ENCODE measurements at regions not wholly inside any gene's neighbourhood (a gene's known extent, or its start where the extent isn't known, plus 50 kb on each side); places are given as distances from the start of the nearest gene placed in this dataset.

DNA sequence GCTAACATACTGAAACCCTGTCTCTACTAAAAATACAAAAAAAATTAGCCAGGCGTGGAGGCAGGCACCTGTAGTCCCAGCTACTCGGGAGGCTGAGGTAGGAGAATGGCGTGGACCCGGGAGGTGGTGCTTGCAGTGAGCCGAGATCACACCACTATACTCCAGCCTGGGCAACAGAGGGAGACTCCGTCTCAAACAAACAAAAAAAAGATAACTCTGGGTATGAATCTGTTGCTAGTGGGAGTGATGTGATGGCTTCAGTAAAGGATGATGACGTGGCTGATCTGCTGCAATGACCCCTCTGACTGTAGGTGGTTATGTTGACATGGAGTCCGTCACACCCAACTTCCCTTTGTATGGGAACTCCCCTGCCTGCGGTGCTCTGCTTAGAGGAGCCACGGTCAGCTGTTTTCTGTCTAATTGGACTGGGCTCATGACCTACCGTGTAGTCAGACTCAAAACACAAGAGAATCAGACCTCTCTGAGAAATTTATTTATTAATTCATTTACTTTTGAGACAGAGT is 59.1 kb upstream of the MED13L start:
- no peak overlapping the region for H3K4me3 ChIP-seq

GRCh38 chr12:116337312-116337711 is 59.8 kb upstream of the MED13L start:
- Histone ChIP-seq H2AFZ (no peak overlapping the region), H3K4me3 (no peak overlapping the region), H3K4me1 (ENCODE audit: insufficient read depth) (no peaks in the 10 kb centered on the region), H4K20me1 (ENCODE audit: insufficient read depth, poor library complexity, severe bottlenecking) (no peaks in the 10 kb centered on the region), H3K36me3 (replicated peaks; ENCODE audit: insufficient read depth, low read depth) (no peaks in the 10 kb centered on the region), H3K27ac (no peak overlapping the region), H3K9me2 (replicated peaks; ENCODE audit: insufficient read depth) (no peaks in the 10 kb centered on the region), H3K27me3 (no peaks in the 10 kb centered on the region), H3K4me2 (no peak overlapping the region), H3K9me3 (ENCODE audit: low read depth) (no peaks in the 10 kb centered on the region), H3K79me2 (no peaks in the 10 kb centered on the region)
- no peak for DNase-seq (ENCODE audit: low spot score)
- TF ChIP-seq EZH2 (IDR thresholded peaks at IDR 0.05; ENCODE audit: borderline replicate concordance) (no peak), CTCF (IDR thresholded peaks at IDR 0.05; ENCODE audit: poor library complexity) (no peak), EZH2phosphoT487 (IDR thresholded peaks at IDR 0.05; ENCODE audit: low read depth, severe bottlenecking, unreplicated experiment) (no peak)
- WGBS (ENCODE audit: low lambda C conversion rate, missing lambda C conversion rate), result 85% methylated on average over 9 of the region's 9 CpGs

More for the DNA sequence above, 59.1 kb upstream of the MED13L start:
- Histone ChIP-seq H3K4me1 (ENCODE audit: insufficient read depth) (no peaks in the 10 kb centered on the region), H2AFZ (no peak overlapping the region), H3K27me3 (no peaks in the 10 kb centered on the region), H3K79me2 (no peaks in the 10 kb centered on the region), H3K36me3 (replicated peaks; ENCODE audit: insufficient read depth, low read depth) (no peaks in the 10 kb centered on the region), H3K9me2 (replicated peaks; ENCODE audit: insufficient read depth) (no peaks in the 10 kb centered on the region), H3K27ac (no peak overlapping the region), H4K20me1 (ENCODE audit: insufficient read depth, poor library complexity, severe bottlenecking) (no peaks in the 10 kb centered on the region), H3K4me2 (no peak overlapping the region), H3K9me3 (ENCODE audit: low read depth) (no peaks in the 10 kb centered on the region)
- no peak for TF ChIP-seq EZH2 (IDR thresholded peaks at IDR 0.05; ENCODE audit: borderline replicate concordance)
- no peak for TF ChIP-seq EZH2phosphoT487 (IDR thresholded peaks at IDR 0.05; ENCODE audit: low read depth, severe bottlenecking, unreplicated experiment)
- no peak for TF ChIP-seq CTCF (IDR thresholded peaks at IDR 0.05; ENCODE audit: poor library complexity)
- DNase-seq (ENCODE audit: low spot score), result no peak
- WGBS (ENCODE audit: low lambda C conversion rate, missing lambda C conversion rate), result 86% methylated on average over 11 of the region's 11 CpGs

DNA sequence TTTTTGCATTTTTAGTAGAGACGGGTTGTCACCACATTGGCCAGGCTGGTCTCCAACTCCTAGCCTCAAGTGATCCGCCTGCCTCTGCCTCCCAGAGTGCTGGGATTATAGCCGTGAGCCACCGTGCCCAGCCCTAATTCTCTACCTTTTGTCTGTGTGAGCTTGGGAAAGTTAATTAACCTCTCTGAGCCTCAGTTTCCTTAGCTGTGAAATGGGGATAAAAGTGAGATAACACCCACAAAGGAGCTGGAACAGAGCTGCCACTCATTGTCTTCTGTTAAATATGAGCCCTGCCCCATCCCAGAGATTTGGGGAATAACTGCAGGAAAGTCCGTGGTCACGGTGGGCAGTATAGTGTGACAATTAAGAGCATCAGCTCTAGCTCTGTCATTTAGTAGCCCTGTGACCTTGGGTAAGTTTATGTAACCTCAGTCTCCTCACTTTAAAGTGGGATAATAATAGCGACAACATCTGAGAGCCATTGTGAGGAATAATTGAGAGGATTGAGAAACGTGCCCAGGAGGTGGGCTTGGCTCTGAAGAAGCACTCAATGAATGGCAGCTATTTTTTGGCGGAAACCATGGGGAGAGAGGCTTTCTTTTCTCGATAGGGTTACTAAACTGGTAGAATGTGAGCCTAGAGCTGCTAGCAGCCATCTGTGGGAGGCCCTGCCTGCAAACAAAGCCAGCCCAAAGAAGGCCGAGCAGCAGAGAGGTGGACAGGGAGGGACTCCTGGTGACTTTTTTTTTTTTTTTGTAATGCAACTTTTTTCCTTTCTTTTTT is 60.8 kb upstream of the MED13L start:
- Histone ChIP-seq H3K36me3 (replicated peaks; ENCODE audit: insufficient read depth, low read depth) (no peaks in the 10 kb centered on the region), H3K4me3 (no peak overlapping the region), H3K27me3 (no peaks in the 10 kb centered on the region), H3K4me1 (ENCODE audit: insufficient read depth) (no peaks in the 10 kb centered on the region), H3K9me3 (ENCODE audit: low read depth) (no peaks in the 10 kb centered on the region), H3K79me2 (no peaks in the 10 kb centered on the region), H4K20me1 (ENCODE audit: insufficient read depth, poor library complexity, severe bottlenecking) (no peaks in the 10 kb centered on the region), H3K4me2 (no peak overlapping the region), H3K9me2 (replicated peaks; ENCODE audit: insufficient read depth) (no peaks in the 10 kb centered on the region), H2AFZ (no peak overlapping the region), H3K27ac (no peak overlapping the region)
- 83% methylated on average over 11 of the region's 11 CpGs for WGBS (ENCODE audit: low lambda C conversion rate, missing lambda C conversion rate)
- no peak for DNase-seq (ENCODE audit: low spot score)
- TF ChIP-seq EZH2 (IDR thresholded peaks at IDR 0.05; ENCODE audit: borderline replicate concordance), result no peak
- TF ChIP-seq CTCF (IDR thresholded peaks at IDR 0.05; ENCODE audit: poor library complexity), result no peak
- no peak for TF ChIP-seq EZH2phosphoT487 (IDR thresholded peaks at IDR 0.05; ENCODE audit: low read depth, severe bottlenecking, unreplicated experiment)

Data from hepatocyte (in vitro differentiated cells).